SK-N-SH (cell line): ENCODE measurements at regions not wholly inside any gene's neighbourhood (a gene's known extent, or its start where the extent isn't known, plus 50 kb on each side); places are given as distances from the start of the nearest gene placed in this dataset.

Experiments
- small RNA-seq, 7 experiments: library from RNA; depleted of rRNA; stranded (forward); fragments of <200 nt; gene quantifications; one replicate each; pipeline ENCODE3, GENCODE V24; 2012

Small RNA genes lying in the stretch of these regions (small RNA-seq; reads per million reads assigned to genes)
- gene AP003385.4, result 0 reads per million in 7 experiments
- gene AP003716.2, result 0 reads per million in 7 experiments
- 0 to 6.2 (median 0.21) reads per million in 7 experiments for gene RNU6-46P
